ENCODE measurements at regions not wholly inside any gene's neighbourhood (a gene's known extent, or its start where the extent isn't known, plus 50 kb on each side); places are given as distances from the start of the nearest gene placed in this dataset.

- no peak for DNase-seq (ENCODE audit: extremely low spot score)
- TF ChIP-seq, protein P1, sequence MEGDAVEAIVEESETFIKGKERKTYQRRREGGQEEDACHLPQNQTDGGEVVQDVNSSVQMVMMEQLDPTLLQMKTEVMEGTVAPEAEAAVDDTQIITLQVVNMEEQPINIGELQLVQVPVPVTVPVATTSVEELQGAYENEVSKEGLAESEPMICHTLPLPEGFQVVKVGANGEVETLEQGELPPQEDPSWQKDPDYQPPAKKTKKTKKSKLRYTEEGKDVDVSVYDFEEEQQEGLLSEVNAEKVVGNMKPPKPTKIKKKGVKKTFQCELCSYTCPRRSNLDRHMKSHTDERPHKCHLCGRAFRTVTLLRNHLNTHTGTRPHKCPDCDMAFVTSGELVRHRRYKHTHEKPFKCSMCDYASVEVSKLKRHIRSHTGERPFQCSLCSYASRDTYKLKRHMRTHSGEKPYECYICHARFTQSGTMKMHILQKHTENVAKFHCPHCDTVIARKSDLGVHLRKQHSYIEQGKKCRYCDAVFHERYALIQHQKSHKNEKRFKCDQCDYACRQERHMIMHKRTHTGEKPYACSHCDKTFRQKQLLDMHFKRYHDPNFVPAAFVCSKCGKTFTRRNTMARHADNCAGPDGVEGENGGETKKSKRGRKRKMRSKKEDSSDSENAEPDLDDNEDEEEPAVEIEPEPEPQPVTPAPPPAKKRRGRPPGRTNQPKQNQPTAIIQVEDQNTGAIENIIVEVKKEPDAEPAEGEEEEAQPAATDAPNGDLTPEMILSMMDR (IDR thresholded peaks at IDR 0.05; ENCODE audit: control extremely low read depth, extremely low read depth, low read depth, missing control alignments) = no peak
- ChIA-PET CTCF (no interaction called here), POLR2A (no interaction called here)
Observed at GRCh38 chr5:61702784-61703183, 370.7 kb downstream of the ZSWIM6 start.

- ChIA-PET CTCF (no interaction called here), POLR2A (no interaction called here)
- DNase-seq (ENCODE audit: extremely low spot score) = no peak
- TF ChIP-seq, protein P1 (IDR thresholded peaks at IDR 0.05; ENCODE audit: control extremely low read depth, extremely low read depth, low read depth, missing control alignments) = no peak
Observed at GRCh38 chr5:61704289-61704688, 372.2 kb downstream of the ZSWIM6 start.

DNA sequence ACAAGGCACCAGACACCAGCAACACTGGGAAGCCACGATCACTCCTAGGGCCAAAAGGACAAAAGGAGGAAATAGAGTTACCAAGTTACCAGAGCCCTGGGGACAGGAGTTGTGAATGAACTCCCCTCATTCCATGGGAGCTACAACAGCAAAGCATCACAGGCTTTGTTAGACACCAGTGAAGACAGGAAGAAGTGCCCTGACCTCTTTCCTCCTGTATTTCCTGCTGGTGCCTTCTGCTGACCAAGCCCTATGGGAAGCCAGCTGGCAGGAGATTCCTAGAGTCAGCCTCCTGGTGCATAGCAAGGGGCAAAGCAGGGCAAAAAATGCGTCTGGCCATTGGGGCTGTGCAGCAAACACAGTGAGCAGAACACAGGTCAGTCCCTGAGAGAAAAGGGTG is 374.7 kb downstream of the ZSWIM6 start:
- ChIA-PET POLR2A (no interaction called here), CTCF (no interaction called here)

DNA sequence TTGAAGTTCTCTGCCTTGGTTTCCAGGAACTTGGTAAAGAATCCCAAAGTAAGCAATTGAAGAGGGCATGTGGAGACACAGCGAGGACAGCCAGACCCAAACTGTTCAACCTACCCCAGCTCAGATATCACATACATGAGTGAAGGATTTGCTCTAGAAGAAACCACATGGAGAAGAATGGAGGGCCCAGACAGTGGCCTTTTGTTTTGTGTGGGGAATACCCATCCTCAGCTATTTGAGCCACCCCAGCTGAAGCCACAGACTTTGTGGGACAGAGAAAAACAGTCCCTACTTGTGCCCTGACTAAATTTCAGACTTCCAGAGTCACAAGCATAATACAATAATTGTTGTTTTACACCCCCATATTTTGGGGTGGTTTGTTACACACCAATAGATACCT is 387.1 kb downstream of the ZSWIM6 start:
- POLR2A ChIA-PET = no interaction called here
- DNase-seq (ENCODE audit: extremely low spot score) = no peak
- CTCF ChIA-PET = interaction anchor here (1.2 to 1.7 kb wide), 3 partner anchors 19 to 198 kb away, joined by 4 read pairs; no protein-coding TSS in a partner anchor
- TF ChIP-seq, protein P1 (IDR thresholded peaks at IDR 0.05; ENCODE audit: control extremely low read depth, extremely low read depth, low read depth, missing control alignments) = no peak

More for the DNA sequence above, 374.7 kb downstream of the ZSWIM6 start:
- TF ChIP-seq, protein P1 (IDR thresholded peaks at IDR 0.05; ENCODE audit: control extremely low read depth, extremely low read depth, low read depth, missing control alignments) = no peak
- no peak for DNase-seq (ENCODE audit: extremely low spot score)

DNA sequence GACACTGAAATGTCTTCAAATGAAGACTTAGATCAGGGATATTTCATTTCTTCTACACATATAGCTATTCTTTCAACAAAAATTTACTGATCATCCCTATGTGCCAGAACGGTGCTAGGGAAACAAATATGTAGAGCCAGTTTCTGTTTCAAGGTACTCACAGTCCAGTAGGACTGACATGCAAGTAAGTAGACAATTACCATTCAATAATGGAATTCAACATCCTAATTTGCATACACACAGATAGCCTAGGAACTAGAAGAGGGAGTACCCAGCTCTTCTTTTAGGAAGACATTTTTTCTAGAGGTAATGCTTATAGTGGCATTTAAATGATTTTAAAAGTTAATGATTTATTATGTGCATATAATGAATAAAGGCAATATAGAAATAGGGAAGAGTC is 388.8 kb downstream of the ZSWIM6 start:
- ChIA-PET POLR2A (no interaction called here), CTCF (interaction anchor here (0.8 to 1.0 kb wide), 3 partner anchors 9 to 52 kb away, joined by 3 read pairs; no protein-coding TSS in a partner anchor)
- TF ChIP-seq, protein P1 (IDR thresholded peaks at IDR 0.05; ENCODE audit: control extremely low read depth, extremely low read depth, low read depth, missing control alignments) = no peak
- DNase-seq (ENCODE audit: extremely low spot score) = no peak

DNA sequence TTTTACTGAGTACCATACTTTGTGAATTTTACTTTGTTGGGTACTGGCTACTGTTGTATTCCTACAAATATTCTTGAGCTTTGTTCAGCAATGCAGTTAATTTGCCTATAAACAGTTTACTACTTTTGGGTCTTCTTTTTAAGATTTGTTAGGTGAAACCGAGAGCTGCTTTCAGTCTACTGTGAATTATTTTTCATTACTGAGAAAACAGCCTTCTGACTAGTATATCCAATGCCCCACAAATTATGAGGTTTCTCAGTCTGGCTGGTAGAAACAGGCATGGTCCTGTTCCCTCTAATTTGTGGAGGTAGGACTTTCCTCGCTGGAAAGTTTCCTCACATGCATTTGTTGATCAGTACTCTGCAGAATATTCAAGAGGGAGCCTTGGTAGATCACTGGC is 392.0 kb downstream of the ZSWIM6 start:
- ChIA-PET CTCF (no interaction called here), POLR2A (no interaction called here)
- TF ChIP-seq, protein P1 (IDR thresholded peaks at IDR 0.05; ENCODE audit: control extremely low read depth, extremely low read depth, low read depth, missing control alignments) = no peak
- DNase-seq (ENCODE audit: extremely low spot score) = no peak

- POLR2A ChIA-PET = no interaction called here
- CTCF ChIA-PET = interaction anchor here (1.1 kb wide), 1 partner anchor 15 kb away, joined by 3 read pairs; no protein-coding TSS in a partner anchor
- no peak for DNase-seq (ENCODE audit: extremely low spot score)
- TF ChIP-seq, protein P1 (IDR thresholded peaks at IDR 0.05; ENCODE audit: control extremely low read depth, extremely low read depth, low read depth, missing control alignments) = no peak
Observed at GRCh38 chr5:61728287-61728686, 396.2 kb downstream of the ZSWIM6 start.

Data from GM10248 (cell line).